GM12872 (cell line): ENCODE measurements at regions not wholly inside any gene's neighbourhood (a gene's known extent, or its start where the extent isn't known, plus 50 kb on each side); places are given as distances from the start of the nearest gene placed in this dataset.

Experiments
- TF ChIP-seq, protein P1 (sequence below): IDR thresholded peaks from 3 replicates; pipeline ENCODE4 v1.5.1; 2011; ENCODE audit warnings: low read depth, mild to moderate bottlenecking, low read length, moderate library complexity; ENCODE audit not compliant: insufficient read depth

- TF ChIP-seq, protein P1, sequence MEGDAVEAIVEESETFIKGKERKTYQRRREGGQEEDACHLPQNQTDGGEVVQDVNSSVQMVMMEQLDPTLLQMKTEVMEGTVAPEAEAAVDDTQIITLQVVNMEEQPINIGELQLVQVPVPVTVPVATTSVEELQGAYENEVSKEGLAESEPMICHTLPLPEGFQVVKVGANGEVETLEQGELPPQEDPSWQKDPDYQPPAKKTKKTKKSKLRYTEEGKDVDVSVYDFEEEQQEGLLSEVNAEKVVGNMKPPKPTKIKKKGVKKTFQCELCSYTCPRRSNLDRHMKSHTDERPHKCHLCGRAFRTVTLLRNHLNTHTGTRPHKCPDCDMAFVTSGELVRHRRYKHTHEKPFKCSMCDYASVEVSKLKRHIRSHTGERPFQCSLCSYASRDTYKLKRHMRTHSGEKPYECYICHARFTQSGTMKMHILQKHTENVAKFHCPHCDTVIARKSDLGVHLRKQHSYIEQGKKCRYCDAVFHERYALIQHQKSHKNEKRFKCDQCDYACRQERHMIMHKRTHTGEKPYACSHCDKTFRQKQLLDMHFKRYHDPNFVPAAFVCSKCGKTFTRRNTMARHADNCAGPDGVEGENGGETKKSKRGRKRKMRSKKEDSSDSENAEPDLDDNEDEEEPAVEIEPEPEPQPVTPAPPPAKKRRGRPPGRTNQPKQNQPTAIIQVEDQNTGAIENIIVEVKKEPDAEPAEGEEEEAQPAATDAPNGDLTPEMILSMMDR, result no peak
Observed at GRCh38 chr12:75825686-75826085, 205.9 kb downstream of the PHLDA1 start.

DNA sequence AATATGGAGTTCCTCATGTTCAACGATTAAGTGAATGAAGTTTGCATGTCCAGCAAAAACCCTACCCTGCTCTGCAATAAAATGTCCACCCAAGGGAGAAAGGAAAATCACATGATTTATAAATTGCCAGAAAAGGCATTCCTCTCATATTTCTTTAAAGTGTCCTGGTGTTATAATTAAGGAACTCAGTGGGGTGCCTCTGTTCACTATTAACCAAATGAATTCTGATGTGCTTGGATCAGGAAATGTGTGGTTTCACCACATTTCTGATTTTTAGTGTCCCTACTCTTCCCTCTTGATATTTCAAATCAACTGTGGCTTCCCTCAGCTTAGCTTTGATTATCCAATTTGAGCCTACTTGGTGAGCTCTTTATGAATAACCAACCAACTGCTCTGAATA is 208.1 kb downstream of the PHLDA1 start:
- TF ChIP-seq, protein P1, result no peak

GRCh38 chr12:75822416-75822815 is 209.2 kb downstream of the PHLDA1 start:
- TF ChIP-seq, protein P1, result no peak

- TF ChIP-seq, protein P1, result no peak
Observed at GRCh38 chr12:75820848-75821578, 210.6 kb downstream of the PHLDA1 start.

- TF ChIP-seq, protein P1, result no peak
Observed at GRCh38 chr12:75820071-75820470, 211.5 kb downstream of the PHLDA1 start.

DNA sequence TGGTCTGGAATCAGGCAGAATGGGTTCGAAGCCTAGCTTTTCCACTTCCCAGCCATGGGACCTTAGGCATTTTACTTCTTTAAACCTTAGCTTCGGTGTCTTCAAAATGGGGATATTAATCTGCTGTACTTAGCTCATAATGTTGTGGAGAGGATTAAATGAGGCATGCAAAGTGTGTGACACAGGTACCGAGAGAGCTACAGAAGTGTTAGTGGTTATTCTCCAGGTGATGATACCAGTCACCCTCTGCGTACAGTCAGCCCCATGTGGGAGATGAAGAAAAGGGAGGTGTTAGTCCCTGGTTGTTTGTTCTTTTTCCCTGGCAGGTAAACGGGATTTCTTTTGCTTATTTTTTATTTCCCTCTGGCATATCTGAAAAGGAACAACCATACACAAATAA is 212.1 kb downstream of the PHLDA1 start:
- TF ChIP-seq, protein P1, result no peak

DNA sequence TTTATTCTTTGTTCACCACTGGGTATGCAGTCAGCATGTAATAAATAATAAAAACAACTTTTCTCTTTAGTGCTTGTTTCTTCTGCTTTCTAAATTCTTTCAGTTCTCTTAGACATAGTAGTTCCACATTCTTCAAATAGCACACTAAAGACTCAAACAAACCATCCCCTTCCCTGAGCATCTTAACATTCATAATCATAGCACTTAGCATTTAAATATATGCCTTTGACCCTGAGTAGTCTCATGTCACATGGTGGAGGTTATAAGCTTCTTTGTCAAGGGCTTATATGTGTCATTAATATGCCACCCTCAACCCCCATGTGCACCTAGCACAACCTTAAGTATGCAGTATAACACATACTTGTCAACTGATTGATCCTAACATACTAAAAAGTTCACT is 212.7 kb downstream of the PHLDA1 start:
- TF ChIP-seq, protein P1, result no peak
